ENCODE measurements at regions not wholly inside any gene's neighbourhood (a gene's known extent, or its start where the extent isn't known, plus 50 kb on each side); places are given as distances from the start of the nearest gene placed in this dataset.
A peak's percentile ranks its signal among the peaks of the same experiment; 100 is the strongest.
"Not testable (repeated sequence)": the region's sequence is repeated elsewhere in the genome, so short reads cannot be mapped to it uniquely, and the experiment has no call there.

DNA sequence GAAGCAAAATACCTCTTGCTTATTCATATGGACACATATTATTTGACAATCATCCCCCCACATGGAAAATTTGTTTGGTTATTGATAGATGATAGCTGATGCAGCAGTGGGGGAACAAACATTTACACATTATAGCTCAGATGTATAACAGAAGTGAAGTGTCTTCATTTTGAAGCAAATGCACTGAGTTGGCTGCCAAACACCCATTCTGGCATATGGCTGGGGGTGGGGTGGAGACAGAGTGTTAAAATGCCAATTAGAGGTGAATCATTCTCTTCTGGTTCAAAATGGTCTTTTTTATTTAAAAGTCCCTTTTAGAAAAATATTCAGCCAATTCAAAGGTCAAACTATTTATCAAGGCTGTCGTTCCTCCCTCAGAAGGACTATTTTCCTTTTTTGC, 157.3 kb upstream of the TRPC6 start:
- DNase-seq, result no peak

DNA sequence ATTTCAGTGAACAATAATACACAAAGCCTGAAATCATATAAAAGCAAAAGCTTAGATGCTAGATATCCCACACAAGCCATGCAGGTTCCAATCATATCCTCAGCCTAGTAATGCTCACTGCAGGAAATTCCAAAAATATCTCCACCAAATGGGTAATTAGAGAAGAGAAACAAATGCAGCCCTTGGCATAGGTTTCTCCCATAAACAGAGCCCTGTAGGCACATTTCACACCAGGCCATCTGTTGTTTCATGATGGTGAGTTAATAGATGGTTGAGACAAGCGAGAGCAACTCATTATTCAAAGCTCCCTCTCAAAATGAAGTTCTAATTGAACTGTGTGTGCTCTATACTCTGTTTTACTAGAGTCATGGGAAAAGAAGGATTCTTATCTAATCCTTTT, 154.6 kb upstream of the TRPC6 start:
- no peak for DNase-seq

DNA sequence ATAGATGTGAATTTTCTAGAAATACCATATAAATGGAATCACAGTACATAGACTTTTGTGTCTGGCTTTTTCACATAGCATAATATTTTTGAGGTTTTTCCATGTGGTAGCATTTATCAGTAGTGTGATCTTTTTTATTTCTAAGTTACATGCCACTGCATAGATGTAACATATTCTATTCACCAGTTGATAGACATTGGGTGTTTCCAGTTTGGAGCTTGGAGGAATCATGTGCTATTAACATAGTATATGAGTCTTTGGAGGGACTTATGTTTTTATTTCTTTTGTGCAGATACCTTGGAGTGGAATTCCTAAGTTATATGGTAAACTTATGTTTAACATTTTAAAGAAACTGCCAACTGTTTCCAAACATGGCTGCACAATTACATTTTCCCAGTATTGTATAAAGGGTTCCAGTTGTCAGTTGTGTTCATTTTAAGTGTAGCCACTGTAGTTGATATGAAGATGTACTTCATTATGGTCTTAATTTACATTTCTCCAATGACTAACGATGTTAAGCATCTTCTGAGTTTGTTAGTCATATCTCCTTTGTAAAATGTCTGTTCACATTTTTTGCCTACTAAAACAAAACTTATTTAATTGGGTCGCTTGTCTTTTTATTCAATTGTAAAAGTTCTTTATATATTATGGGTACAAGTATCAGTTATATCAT, 145.7 kb upstream of the TRPC6 start:
- DNase-seq, result no peak

DNA sequence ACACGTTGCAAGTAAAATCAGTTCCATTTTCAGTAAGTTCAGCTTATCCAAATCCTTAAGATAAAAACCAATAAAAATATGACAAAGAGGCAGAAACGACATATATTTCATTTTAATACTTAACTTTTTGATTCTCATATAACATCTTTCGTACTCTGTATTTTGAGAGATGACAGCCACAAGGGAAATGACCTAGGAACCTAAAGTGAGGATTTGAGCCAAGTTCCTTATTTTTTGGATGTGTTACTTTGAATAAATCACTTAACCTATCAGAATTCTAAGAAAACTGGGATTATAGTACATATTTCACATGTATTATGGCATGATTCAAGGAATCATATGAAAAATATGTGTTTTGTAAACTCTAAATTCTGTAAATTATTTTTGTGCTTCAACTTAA, 143.6 kb upstream of the TRPC6 start:
- DNase-seq, result no peak

DNA sequence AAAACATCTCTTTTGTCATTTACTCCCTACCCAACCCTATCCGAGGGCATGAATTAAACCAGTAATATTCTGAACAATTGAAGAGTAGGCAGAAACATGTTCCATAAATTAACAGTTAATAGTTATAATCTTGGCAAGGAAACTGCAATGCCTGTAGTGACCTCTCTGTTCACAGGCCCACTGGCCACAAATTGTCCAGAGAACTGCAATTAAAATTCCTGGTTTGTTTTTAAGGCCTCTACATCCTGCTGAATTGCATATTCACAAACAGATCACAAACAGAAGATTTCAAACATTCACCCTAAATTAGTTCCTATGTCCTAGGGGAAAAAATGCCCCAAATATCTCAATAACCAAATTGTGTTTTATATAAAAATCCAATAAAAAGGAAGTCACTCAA, 143.2 kb upstream of the TRPC6 start:
- no peak for DNase-seq

DNA sequence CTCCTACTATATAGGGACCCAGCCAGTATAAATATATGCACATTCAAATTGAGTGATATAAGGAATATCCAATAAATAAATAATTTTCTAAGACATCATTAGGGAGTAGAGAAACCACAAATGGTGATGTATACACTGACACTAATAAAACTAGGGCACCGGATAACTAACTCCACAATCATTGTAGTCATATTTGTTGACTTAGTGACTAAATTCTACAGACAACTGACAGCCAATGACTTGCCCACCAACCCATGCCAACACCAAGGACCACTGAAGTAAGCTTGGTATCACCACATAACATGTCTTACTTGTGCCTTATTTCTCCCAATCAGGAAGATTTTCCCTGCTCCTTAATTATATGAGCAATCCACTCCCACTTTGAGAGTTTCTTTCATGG, 139.6 kb upstream of the TRPC6 start:
- no peak for DNase-seq

DNA sequence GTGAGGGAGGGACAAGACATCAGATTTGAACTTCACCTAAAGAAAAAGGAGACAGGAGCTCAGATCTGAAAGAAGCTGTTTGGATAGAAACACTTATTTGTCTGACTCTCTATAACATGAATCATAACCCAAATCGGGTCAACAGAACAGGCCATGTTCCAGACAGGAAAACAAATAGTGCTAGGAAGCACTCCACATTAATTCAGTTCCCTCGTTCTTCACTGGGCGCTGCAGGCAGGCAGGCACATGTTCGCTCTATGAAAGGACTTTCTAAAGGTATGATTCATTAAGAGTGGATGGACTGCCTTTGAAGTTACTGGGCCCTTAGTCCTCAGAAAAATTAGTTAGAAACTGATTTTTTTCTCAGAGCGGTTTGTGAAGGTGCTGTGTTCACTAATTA, 137.5 kb upstream of the TRPC6 start:
- DNase-seq, result no peak

DNA sequence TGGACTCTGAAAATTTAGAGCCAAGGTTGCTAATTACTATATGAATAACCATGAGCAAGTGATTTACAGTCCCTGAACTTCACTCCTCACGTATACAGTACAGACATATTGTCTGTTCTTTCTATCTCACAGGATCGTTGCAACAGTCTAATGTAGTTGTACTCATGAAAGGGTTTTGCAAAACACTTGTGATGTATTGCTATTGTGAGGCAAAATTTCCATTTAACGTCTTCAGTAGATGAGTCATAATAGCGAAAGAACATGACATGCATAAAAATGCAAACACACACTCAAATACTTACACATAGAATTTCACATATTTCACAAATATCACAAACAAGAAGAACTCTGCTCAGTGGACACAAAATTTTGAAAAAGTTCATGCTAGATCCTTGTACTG, 134.6 kb upstream of the TRPC6 start:
- DNase-seq, result no peak

DNA sequence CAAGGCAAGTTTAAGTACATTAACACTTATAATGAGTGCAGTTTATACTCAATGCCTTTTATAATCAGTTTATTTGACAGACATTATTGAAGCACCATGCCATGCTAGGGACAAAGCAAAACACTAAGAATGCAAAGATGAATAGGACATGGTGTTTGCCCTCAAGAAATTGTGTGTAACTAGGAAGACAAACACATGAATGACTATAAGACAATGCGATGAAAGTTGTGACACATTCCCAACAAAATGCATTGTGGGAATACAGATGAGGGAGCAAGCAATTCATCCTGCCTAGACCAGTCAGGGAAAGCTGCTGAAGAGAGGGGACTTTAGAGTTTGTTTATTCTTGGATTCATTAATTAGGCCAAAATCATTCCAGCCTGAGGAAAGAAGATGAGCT, 133.8 kb upstream of the TRPC6 start:
- no peak for DNase-seq

DNA sequence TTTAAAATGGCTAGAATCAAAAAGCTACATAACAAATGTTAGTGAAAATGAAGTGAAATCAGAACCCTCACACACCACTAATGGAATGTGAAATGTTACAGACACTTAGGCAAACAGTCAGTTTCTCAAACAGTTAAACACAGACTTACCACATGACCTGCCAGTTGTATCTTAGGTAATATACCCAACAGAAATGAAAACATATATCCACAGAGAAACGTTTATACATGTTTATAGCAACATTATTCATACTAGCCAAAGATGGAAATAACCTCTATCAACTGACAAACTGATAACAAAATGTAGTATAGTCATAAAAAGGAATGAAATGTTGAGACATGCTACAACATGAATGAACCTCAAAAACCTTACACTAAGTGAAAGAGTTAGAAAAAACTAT, 131.5 kb upstream of the TRPC6 start:
- no peak for DNase-seq

DNA sequence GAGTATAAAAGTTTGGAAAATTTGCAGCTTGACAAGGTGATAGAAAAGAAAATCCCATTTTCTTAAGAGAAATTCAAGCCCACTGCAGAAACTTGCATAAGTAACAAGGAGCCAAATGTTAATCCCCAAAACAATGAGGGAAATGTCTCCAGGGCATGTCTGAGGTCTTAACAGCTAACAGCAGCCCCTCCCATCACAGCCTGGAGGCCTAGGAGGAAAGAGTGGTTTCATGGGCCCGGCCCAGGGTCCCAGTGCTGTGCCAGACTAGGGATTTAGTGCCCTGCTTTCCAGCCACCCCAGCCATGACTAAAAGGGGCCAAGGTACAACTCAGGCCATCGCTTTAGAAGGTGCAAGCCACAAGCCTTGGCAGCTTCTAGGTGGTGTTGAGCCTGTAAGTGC, 123.7 kb upstream of the TRPC6 start:
- no peak for DNase-seq

DNA sequence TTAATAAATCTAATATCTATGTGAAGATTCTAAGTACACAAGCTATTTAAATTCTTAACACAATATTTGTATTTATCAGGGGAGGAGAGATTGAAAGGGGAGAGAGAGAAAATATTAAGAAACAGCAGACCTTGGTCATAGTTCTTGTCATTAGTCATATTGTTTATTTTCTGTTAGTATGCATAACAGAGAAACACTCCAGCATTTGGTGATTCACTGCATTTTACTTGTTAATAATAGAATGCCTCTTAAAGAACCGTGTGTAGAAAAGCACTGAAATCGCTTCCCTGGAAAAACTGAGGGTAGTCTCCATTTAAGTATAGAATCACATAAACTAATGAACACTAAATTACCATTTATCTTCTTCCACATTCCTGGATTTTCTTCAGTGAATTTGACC, 122.7 kb upstream of the TRPC6 start:
- no peak for DNase-seq

DNA sequence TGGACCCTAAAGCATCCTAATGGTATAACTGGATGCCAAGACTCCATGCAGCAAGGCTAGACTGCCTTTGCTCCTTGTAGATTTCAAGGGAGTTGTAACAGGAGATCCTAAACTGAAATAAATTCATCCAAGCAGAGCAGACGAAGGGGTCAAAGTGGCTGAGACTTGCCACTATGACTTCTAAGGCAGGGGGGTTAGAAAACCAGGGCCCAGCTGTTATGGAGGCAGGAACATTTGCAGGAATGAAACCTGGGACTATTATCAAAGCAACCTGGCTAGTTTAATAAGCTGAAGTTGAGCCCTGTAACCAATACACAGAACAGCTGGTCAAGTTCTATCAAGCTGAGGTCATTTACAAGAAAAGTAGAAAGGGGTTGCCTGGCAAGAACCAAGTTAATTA, 122.2 kb upstream of the TRPC6 start:
- no peak for DNase-seq

DNA sequence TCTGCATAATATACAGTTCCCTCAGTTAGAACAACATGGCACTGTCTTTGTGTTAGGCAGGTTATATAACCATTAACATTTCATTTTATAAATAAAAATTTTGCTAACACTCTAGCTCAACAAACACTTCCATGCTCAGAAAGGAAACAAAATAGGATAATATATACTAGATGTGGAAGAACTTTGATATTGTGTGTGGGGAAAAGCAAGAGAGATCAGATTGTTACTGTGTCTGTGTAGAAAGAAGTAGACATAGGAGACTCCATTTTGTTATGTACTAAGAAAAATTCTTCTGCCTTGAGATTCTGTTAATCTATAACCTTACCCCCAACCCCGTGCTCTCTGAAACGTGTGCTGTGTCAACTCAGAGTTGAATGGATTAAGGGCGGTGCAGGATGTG, 111.1 kb upstream of the TRPC6 start:
- DNase-seq, result not testable (repeated sequence)

DNA sequence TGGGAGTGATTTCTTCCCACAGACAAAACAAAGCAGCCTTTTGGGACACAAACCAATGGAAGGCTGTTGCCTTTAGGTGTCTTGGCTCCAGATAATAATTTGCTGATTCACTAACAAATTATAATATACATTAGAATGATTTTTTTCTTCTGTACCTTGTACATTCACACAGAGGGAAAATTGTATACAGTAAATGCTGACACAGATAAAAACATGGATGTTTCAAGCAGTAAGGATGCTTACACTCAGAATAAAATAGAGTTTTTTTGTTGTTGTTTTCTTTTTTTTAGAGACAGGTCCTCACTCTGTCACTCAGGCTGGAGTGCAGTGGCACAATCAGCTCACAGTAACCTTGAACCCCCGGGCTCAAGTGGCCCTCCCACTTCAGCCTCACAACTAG, 109.2 kb upstream of the TRPC6 start:
- no peak for DNase-seq

DNA sequence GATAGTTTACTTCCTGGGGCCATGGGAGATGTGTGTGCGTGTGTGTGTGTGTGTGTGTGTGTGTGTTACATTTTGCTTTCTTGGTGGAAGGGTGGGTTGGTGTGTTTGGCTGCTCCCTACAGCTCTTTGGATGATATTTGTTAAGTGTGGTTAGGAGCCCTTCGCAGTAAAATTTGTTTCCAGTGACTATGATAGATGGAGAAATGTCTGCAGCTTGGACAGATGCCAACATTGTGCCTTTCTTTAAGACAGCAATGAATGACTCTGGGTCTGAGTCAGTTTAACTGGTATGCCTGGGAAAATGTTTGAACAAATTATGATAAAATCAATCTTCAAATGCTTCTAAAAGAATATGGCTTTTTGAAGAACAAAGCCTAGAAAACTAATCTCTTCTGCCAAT, 102.7 kb upstream of the TRPC6 start:
- DNase-seq, result no peak

DNA sequence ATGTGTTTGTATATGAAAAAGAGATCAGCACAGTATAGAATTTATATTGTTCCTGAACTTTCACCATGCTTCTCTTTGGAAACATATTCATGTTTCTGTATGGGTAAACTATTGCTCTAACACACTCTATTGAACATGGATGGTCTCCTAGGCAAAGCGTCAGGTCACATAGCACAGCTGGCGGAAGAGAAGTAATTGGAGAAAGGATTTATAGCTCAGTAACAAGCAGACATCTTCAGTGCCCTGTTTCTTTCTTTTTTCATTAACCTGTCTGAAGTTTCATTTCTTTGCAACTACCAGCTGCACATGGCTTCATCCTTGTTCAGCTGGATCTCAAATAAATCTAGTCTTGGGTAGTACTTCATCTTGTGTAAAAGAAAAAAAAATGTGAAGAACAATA, 84.4 kb upstream of the TRPC6 start:
- DNase-seq, result peak; percentile 44

DNA sequence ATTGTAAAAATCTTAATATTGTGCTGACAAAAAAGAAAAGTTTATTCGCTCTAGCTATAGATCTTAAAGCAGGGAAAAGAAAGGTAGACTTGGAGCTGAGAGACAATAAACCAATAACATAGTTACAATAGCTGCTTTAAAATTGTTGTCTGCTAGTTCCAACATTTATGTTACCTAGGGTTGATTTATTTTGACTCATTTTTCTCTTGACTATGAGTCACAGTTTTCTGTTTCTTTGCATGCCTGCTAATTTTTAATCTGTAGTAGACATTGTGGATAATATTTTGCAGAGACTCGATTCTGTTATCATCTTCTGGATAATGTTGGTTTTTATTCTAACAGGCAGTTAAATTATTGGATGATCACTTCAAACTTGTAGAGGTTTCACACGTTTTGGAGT, 83.1 kb upstream of the TRPC6 start:
- DNase-seq, result no peak

DNA sequence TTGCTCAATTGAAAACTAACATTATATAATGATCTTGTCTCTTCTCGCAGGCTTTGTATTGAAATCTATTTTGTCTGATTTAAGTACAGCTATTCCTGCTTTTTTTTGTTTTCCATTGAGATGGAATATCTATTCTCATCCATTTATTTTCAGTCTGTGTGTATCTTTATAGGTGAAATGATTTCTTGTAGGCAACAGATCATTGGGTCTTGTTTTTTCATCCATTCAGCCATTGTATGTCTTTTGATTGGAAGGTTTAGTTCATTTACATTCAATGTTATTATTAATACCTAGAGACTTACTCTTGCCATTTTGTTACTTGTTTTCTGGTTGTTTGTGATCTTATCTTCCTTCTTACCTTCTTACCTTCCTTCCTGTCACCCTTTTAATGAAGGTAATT, 77.8 kb upstream of the TRPC6 start:
- no peak for DNase-seq
